Uterus (tissue), 3 donors: ENCODE measurements at regions not wholly inside any gene's neighbourhood (a gene's known extent, or its start where the extent isn't known, plus 50 kb on each side); places are given as distances from the start of the nearest gene placed in this dataset.

Experiments used
- DNase-seq, 2 donors: peaks; one replicate each; pipeline ENCODE4 v3.0.0-alpha.2; 2019 to 2020
- H3K27ac ChIP-seq, 2 donors: fragments of 200-600 bp; sonication (generic); 1 replicate in 1 of 2; 2 replicates in 1 of 2; pipeline ENCODE4 v1.5.1; 2016 to 2018
- H3K27me3 ChIP-seq, 2 donors: fragments of 200-600 bp; sonication (generic); one replicate each; pipeline ENCODE4 v1.5.1; 2018 to 2019; ENCODE audit warnings: control low read depth in 1 of 2
- H3K36me3 ChIP-seq, 2 donors: fragments of 200-600 bp; sonication (generic); one replicate each; pipeline ENCODE4 v1.5.1; 2019; ENCODE audit warnings: control low read depth in 1 of 2
- H3K4me1 ChIP-seq, 2 donors: fragments of 200-600 bp; sonication (generic); one replicate each; pipeline ENCODE4 v1.5.1; 2018 to 2019; ENCODE audit warnings: control low read depth in 1 of 2
- H3K4me3 ChIP-seq, 2 donors: fragments of 200-600 bp; sonication (generic); 1 replicate in 1 of 2; 2 replicates in 1 of 2; pipeline ENCODE4 v1.5.1; 2018 to 2019; ENCODE audit warnings: mild to moderate bottlenecking in 1 of 2
- H3K9me3 ChIP-seq, 2 donors: fragments of 200-600 bp; sonication (generic); one replicate each; pipeline ENCODE4 v1.5.1; 2019; ENCODE audit warnings: control low read depth in 1 of 2
- POLR2A ChIP-seq, 2 donors: fragments of 450-650 bp; IDR thresholded peaks; one replicate each; pipeline ENCODE4 v1.6.1; 2016; ENCODE audit warnings: antibody characterized with exemption in 2 of 2, mild to moderate bottlenecking in 1 of 2, moderate library complexity in 1 of 2
- intact Hi-C: fragments of 100-400 bp; cut with DNase I; formaldehyde crosslinking; loops from one replicate; pipeline ENCODE4 v1.15.1; 2023; ENCODE audit warnings: low total_unique reads
- TF ChIP-seq, protein P1 (sequence below), 4 experiments: fragments of 200-600 bp in 2 of 4; fragments of 450-650 bp in 2 of 4; sonication (generic) in 2 of 4; IDR thresholded peaks; one replicate each; pipeline ENCODE4 v1.5.1; 2016 to 2019; ENCODE audit warnings: antibody characterized with exemption in 4 of 4, mild to moderate bottlenecking in 2 of 4, moderate library complexity in 1 of 4
- donor health status: DM: yes; HTN: yes; CAD: no.

DNA sequence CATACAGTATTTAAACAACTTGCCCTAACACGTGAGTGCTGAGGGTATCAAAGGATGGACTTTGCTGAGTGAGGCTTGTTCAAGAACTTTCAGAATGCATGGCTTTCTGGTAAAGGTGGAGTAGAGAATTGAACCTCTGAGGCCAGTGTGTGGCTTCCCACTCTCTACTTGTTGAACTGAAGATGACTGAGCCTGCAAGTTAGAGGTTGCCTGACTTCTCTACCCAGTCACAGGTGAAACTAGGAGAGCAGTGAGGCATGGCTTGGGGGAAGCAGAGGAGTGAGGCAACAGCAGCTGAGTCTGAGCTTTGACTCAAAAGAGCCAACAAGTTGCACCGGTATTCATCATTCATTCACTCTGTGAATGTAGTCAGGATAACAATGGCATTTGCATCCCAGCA is 256.4 kb upstream of the SESN3 start:
- no peaks in the 10 kb centered on the region for H3K36me3 ChIP-seq
- H3K4me1 ChIP-seq: no peaks in the 10 kb centered on the region
- TF ChIP-seq, protein P1, sequence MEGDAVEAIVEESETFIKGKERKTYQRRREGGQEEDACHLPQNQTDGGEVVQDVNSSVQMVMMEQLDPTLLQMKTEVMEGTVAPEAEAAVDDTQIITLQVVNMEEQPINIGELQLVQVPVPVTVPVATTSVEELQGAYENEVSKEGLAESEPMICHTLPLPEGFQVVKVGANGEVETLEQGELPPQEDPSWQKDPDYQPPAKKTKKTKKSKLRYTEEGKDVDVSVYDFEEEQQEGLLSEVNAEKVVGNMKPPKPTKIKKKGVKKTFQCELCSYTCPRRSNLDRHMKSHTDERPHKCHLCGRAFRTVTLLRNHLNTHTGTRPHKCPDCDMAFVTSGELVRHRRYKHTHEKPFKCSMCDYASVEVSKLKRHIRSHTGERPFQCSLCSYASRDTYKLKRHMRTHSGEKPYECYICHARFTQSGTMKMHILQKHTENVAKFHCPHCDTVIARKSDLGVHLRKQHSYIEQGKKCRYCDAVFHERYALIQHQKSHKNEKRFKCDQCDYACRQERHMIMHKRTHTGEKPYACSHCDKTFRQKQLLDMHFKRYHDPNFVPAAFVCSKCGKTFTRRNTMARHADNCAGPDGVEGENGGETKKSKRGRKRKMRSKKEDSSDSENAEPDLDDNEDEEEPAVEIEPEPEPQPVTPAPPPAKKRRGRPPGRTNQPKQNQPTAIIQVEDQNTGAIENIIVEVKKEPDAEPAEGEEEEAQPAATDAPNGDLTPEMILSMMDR (IDR thresholded peaks at IDR 0.05): no peak
- TF ChIP-seq POLR2A (IDR thresholded peaks at IDR 0.05): no peak
- no peak for DNase-seq
- H3K4me3 ChIP-seq: no peak overlapping the region
- no peaks in the 10 kb centered on the region for H3K9me3 ChIP-seq
- H3K27ac ChIP-seq: no peak overlapping the region
- no peaks in the 10 kb centered on the region for H3K27me3 ChIP-seq
- intact Hi-C loops: no loop called here

- Histone ChIP-seq H3K4me1 (no peaks in the 10 kb centered on the region), H3K27ac (no peak overlapping the region), H3K9me3 (no peaks in the 10 kb centered on the region), H3K36me3 (no peaks in the 10 kb centered on the region), H3K27me3 (no peaks in the 10 kb centered on the region), H3K4me3 (no peak overlapping the region)
- no peak for DNase-seq
- no peak for TF ChIP-seq POLR2A (IDR thresholded peaks at IDR 0.05)
- TF ChIP-seq, protein P1 (IDR thresholded peaks at IDR 0.05): no peak
- intact Hi-C loops: no loop called here
Observed at GRCh38 chr11:95486979-95487378, 256.0 kb upstream of the SESN3 start.

DNA sequence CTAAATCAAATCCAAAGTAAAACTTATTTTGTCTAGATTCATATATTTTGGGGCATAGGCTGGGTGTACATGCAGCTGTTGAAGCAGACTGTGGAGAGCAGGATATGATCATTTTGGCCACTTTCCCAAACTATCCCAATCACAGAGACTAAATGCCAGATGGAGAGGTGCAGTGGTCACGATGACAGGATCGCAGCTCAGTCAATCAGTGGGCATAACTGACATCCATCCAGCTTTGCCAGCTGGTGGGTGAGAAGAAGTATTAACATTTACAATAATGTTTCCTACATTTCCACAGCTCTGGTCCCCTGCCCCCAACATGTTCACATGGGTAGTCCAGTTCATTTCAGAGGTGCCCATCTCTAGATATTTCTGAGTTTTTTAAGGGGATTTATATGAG is 255.5 kb upstream of the SESN3 start:
- intact Hi-C loops: no loop called here

GRCh38 chr11:95485115-95485900 is 254.3 kb upstream of the SESN3 start:
- Histone ChIP-seq H3K27ac (no peak overlapping the region), H3K36me3 (no peaks in the 10 kb centered on the region), H3K27me3 (no peaks in the 10 kb centered on the region), H3K9me3 (no peaks in the 10 kb centered on the region), H3K4me3 (no peak overlapping the region), H3K4me1 (no peaks in the 10 kb centered on the region)
- no peak for TF ChIP-seq POLR2A (IDR thresholded peaks at IDR 0.05)
- TF ChIP-seq, protein P1 (IDR thresholded peaks at IDR 0.05): no peak
- no peak for DNase-seq
- intact Hi-C loops: no loop called here

More for the DNA sequence above, 255.5 kb upstream of the SESN3 start:
- H3K4me3 ChIP-seq: no peak overlapping the region
- H3K36me3 ChIP-seq: no peaks in the 10 kb centered on the region
- H3K27ac ChIP-seq: no peak overlapping the region
- no peaks in the 10 kb centered on the region for H3K9me3 ChIP-seq
- H3K4me1 ChIP-seq: no peaks in the 10 kb centered on the region
- TF ChIP-seq, protein P1 (IDR thresholded peaks at IDR 0.05): no peak
- TF ChIP-seq POLR2A (IDR thresholded peaks at IDR 0.05): no peak
- H3K27me3 ChIP-seq: no peaks in the 10 kb centered on the region
- DNase-seq: no peak

DNA sequence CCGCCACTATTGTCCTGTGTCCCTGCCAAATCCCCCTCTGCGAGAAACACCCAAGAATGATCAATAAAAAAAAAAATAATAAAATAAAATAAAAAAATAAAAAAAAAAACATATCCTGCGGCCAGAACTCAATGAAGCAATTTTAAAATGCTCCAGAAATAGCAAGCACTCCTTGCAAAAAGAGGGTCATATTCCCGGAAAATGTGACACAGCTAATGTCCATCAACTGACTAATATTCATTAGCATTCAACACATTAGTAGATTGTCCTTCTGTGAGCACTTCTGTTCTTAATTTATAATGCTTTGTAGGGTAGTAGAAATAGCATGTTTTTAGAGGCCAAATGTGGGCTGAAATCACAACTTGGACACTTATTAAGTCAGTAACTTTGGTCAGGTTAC is 252.3 kb upstream of the SESN3 start:
- intact Hi-C loops: no loop called here
- Histone ChIP-seq H3K4me1 (no peaks in the 10 kb centered on the region), H3K27me3 (no peaks in the 10 kb centered on the region), H3K9me3 (no peaks in the 10 kb centered on the region), H3K4me3 (no peak overlapping the region), H3K36me3 (no peaks in the 10 kb centered on the region), H3K27ac (no peak overlapping the region)
- no peak for DNase-seq
- TF ChIP-seq POLR2A (IDR thresholded peaks at IDR 0.05): no peak
- TF ChIP-seq, protein P1 (IDR thresholded peaks at IDR 0.05): no peak
